ENCODE measurements at regions not wholly inside any gene's neighbourhood (a gene's known extent, or its start where the extent isn't known, plus 50 kb on each side); places are given as distances from the start of the nearest gene placed in this dataset.
A peak's percentile ranks its signal among the peaks of the same experiment; 100 is the strongest.

DNA sequence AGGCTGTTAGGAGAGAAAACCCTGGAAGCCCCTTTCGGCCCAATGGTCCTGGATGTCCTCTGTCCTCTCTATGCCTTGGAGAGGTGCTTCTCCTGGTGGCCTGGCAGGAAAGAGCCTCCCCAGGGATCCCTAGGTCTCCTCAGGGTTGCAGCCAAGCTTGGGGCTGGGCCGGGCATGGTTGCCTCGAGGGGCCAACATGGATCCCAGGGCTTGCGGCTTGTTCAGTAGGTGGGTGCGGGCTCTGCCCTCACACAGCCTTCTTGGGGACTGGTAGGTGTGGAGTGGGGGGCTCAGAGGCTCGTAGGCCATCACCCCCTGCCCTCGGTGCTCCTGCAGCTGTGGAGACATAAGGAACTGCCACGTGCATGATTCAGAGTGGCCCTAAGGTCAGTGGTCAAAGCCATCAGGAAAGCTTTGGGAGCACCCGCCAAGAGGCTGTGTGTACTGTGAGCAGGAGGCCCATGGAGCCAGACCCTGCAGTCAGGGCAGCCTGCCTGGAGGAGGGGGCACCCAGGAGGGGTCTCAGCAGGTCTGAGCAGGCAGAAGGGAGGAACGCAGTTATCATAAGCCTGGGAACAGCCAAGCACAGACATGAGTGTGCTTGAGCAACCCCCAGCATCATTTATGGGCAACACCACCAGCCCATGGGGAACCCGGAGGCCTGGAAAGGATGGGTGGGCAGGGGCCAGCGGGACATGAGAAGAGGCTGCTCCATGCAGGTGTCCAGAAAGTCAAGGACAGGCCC is 231.0 kb downstream of the GLI2 start:
- H3K27me3 ChIP-seq (ENCODE audit: insufficient read depth, low read length) = no peaks in the 10 kb centered on the region
- no peaks in the 10 kb centered on the region for H3K9me3 ChIP-seq (ENCODE audit: insufficient read depth, low read depth, low read length)
- H3K36me3 ChIP-seq (ENCODE audit: insufficient read depth, low read length) = peaks cover 15% of the 10 kb centered on the region
- H3K79me2 ChIP-seq (ENCODE audit: insufficient read depth, low read length) = no peaks in the 10 kb centered on the region
- no peak overlapping the region for H3K4me3 ChIP-seq (ENCODE audit: insufficient read depth, low read depth, low read length)
- H3K4me3 Mint-ChIP-seq (ENCODE audit: unreplicated experiment) = no peak overlapping the region
- no peaks in the 10 kb centered on the region for H3K27me3 Mint-ChIP-seq (ENCODE audit: low read depth, unreplicated experiment)
- H3K4me1 ChIP-seq (ENCODE audit: insufficient read depth, low read length) = peaks cover 10% of the 10 kb centered on the region
- peaks cover 22% of the 10 kb centered on the region for H4K20me1 ChIP-seq (ENCODE audit: insufficient read depth, low read length)
- H3K27ac Mint-ChIP-seq (ENCODE audit: unreplicated experiment) = peak overlapping the region; percentile 72
- H3K4me2 ChIP-seq (ENCODE audit: low read length) = no peak overlapping the region
- no peak overlapping the region for H3K27ac ChIP-seq (ENCODE audit: low read depth, low read length)
- H2AFZ ChIP-seq (ENCODE audit: low read depth, low read length) = no peak overlapping the region
- FAIRE-seq (no peak), DNase-seq (ENCODE audit: low read depth) (no peak)
- TF ChIP-seq, protein P1, sequence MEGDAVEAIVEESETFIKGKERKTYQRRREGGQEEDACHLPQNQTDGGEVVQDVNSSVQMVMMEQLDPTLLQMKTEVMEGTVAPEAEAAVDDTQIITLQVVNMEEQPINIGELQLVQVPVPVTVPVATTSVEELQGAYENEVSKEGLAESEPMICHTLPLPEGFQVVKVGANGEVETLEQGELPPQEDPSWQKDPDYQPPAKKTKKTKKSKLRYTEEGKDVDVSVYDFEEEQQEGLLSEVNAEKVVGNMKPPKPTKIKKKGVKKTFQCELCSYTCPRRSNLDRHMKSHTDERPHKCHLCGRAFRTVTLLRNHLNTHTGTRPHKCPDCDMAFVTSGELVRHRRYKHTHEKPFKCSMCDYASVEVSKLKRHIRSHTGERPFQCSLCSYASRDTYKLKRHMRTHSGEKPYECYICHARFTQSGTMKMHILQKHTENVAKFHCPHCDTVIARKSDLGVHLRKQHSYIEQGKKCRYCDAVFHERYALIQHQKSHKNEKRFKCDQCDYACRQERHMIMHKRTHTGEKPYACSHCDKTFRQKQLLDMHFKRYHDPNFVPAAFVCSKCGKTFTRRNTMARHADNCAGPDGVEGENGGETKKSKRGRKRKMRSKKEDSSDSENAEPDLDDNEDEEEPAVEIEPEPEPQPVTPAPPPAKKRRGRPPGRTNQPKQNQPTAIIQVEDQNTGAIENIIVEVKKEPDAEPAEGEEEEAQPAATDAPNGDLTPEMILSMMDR (IDR thresholded peaks at IDR 0.05; ENCODE audit: insufficient read depth, low read depth, low read length) = no peak
- TF ChIP-seq EZH2 (IDR thresholded peaks at IDR 0.05; ENCODE audit: insufficient read depth, low read length) = no peak
- H3K36me3 Mint-ChIP-seq (ENCODE audit: low read depth, unreplicated experiment) = peaks cover 24% of the 10 kb centered on the region
- H3K9ac ChIP-seq (ENCODE audit: low read length) = no peak overlapping the region
- peaks cover 16% of the 10 kb centered on the region for H3K4me1 Mint-ChIP-seq (ENCODE audit: low read depth, unreplicated experiment)
- H3K9me3 Mint-ChIP-seq (ENCODE audit: unreplicated experiment) = no peaks in the 10 kb centered on the region

DNA sequence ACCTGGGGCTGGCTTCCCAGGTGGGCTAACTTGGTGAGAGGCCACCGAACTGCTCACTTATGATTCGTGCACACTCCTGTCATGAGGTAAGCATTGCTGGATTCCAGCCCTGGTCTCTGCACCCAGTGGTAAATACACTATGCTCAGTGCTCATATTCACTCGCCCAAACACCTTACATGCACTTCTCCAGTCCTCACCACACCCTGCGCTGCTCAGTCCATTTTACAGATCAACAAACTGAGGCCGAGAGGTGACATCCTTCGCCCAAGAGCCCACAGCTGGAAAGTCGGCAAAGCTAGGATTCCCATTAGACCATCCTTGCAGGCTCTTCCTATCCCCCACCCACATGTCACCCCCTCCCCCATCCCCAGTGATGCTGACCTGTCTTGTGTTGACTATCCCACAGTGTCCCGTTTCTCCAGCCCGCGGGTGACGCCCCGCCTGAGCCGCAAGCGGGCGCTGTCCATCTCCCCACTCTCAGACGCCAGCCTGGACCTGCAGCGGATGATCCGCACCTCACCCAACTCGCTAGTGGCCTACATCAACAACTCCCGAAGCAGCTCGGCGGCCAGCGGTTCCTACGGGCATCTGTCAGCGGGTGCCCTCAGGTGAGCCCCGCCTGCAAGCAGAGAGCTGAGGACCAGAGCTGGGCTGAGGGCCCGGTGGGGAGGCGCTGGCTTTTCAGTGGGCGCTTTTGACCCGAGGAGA is 232.8 kb downstream of the GLI2 start:
- Histone ChIP-seq H3K9ac (ENCODE audit: low read length) (no peak overlapping the region), H3K4me1 (ENCODE audit: insufficient read depth, low read length) (peaks cover 10% of the 10 kb centered on the region), H3K9me3 (ENCODE audit: insufficient read depth, low read depth, low read length) (no peaks in the 10 kb centered on the region), H3K36me3 (ENCODE audit: insufficient read depth, low read length) (peaks cover 20% of the 10 kb centered on the region), H4K20me1 (ENCODE audit: insufficient read depth, low read length) (peaks cover 18% of the 10 kb centered on the region), H3K79me2 (ENCODE audit: insufficient read depth, low read length) (no peaks in the 10 kb centered on the region), H3K4me3 (ENCODE audit: insufficient read depth, low read depth, low read length) (no peak overlapping the region), H3K4me2 (ENCODE audit: low read length) (no peak overlapping the region), H2AFZ (ENCODE audit: low read depth, low read length) (no peak overlapping the region), H3K27me3 (ENCODE audit: insufficient read depth, low read length) (no peaks in the 10 kb centered on the region), H3K27ac (ENCODE audit: low read depth, low read length) (no peak overlapping the region)
- no peak overlapping the region for H3K27ac Mint-ChIP-seq (ENCODE audit: unreplicated experiment)
- H3K4me1 Mint-ChIP-seq (ENCODE audit: low read depth, unreplicated experiment) = peaks cover 16% of the 10 kb centered on the region
- FAIRE-seq (no peak), DNase-seq (ENCODE audit: low read depth) (no peak)
- H3K27me3 Mint-ChIP-seq (ENCODE audit: low read depth, unreplicated experiment) = no peaks in the 10 kb centered on the region
- peaks cover 30% of the 10 kb centered on the region for H3K36me3 Mint-ChIP-seq (ENCODE audit: low read depth, unreplicated experiment)
- no peak for TF ChIP-seq EZH2 (IDR thresholded peaks at IDR 0.05; ENCODE audit: insufficient read depth, low read length)
- TF ChIP-seq, protein P1 (IDR thresholded peaks at IDR 0.05; ENCODE audit: insufficient read depth, low read depth, low read length) = no peak
- H3K9me3 Mint-ChIP-seq (ENCODE audit: unreplicated experiment) = no peaks in the 10 kb centered on the region
- H3K4me3 Mint-ChIP-seq (ENCODE audit: unreplicated experiment) = no peak overlapping the region
